ENCODE measurements at regions not wholly inside any gene's neighbourhood (a gene's known extent, or its start where the extent isn't known, plus 50 kb on each side); places are given as distances from the start of the nearest gene placed in this dataset.

DNA sequence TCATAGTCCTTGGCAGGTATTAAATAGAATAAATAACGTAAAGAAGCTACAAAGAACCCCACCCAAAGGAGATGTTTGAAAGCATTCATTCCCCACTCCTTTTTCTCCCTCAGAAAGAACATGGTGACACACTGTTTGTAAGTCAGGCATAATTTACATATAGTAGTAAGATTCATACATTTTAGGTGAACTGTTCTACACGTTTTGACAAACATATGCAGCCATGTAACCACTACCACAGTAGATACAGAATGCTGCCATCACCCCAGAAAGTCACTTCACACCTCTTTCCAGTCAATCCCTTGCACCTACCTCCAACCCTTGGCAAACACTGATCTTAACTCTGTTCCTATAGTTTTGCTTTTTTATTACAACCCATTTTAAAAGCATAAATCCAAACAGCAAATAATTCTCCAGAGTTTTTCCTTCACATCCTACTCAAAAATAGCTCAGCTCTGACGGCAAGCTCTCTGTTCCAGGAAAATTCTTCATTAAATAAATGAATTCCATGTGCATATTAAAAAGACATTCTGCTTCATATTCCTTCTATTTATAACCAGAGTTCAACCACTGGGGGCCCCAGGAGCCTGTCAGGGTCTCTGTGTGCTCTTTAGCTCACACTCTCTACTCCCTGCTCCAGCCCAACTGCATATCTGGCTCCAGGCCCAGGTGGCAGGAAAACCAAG is 258.8 kb downstream of the PLPP3 start:
- Mint-ChIP-seq H3K9me3 (peaks cover 3% of the 10 kb centered on the region), H3K4me1 (ENCODE audit: low read depth in 2 of 2) (no peaks in the 10 kb centered on the region), H3K27me3 (peaks cover 0 to 19% of the 10 kb centered on the region in 2 donors), H3K4me3 (no peak overlapping the region), H3K27ac (no peak overlapping the region), H3K36me3 (no peaks in the 10 kb centered on the region)
- ATAC-seq (no peak), DNase-seq (ENCODE audit: low spot score) (no peak)

DNA sequence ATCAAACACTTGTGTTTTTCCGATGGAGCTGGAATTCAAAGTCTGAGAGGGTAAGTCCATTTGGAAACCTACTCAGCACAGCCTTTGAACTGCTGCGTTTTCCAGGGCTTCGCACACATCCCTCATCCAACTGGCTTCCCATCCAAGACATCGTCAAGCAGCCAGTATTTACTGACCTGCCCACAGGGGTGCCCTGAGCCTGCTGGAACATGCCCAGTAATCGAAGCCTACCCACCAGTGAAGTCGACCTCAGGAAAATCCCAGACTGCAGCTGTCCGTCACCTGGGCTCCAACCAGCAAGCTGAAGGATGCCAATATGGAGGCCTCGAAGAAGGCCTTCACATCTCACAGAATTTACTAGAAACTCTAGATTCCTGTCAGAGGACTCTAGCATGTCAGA is 261.6 kb downstream of the PLPP3 start:
- Mint-ChIP-seq H3K27ac (no peak overlapping the region), H3K27me3 (peaks cover 4 to 17% of the 10 kb centered on the region in 2 donors), H3K4me3 (no peak overlapping the region), H3K36me3 (peaks cover 2% of the 10 kb centered on the region), H3K9me3 (peaks cover 6% of the 10 kb centered on the region), H3K4me1 (ENCODE audit: low read depth in 2 of 2) (no peaks in the 10 kb centered on the region)
- DNase-seq (ENCODE audit: low spot score) (no peak), ATAC-seq (no peak)

DNA sequence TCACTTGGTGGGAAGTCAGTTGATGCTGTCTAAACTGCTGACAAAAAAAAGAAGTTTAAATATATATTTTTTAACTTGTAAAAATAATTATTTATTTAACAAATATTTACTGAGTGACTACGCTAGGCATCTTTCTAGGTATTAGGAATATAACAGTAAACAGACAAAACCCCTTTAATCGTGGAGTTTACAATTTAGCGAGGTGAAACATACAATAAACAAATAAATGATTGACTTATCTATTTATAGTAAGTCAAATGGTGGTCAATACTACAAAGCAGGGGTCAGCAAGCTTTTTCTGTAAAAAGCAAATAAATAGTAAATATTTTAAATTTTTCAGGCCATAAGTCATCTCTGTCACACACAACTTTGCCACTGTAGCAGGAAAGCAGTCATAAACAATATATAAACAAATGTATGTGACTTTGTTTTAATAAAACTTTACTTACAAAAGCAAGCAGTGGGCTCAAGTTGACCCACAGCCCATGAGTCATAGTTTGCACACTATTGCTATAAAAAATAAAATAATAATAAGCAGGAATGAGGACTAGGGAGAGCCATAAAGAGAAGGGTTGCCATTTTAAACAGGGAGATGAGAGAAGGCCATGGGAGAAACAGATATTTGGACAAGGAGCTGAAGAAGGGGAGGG is 263.9 kb downstream of the PLPP3 start:
- peaks cover 10 to 35% of the 10 kb centered on the region in 2 donors for H3K27me3 Mint-ChIP-seq
- H3K27ac Mint-ChIP-seq, result no peak overlapping the region
- no peaks in the 10 kb centered on the region for H3K4me1 Mint-ChIP-seq (ENCODE audit: low read depth in 2 of 2)
- H3K36me3 Mint-ChIP-seq, result peaks cover 4% of the 10 kb centered on the region
- no peak overlapping the region for H3K4me3 Mint-ChIP-seq
- DNase-seq (ENCODE audit: low spot score), result no peak
- H3K9me3 Mint-ChIP-seq, result peaks cover 12% of the 10 kb centered on the region
- no peak for ATAC-seq

DNA sequence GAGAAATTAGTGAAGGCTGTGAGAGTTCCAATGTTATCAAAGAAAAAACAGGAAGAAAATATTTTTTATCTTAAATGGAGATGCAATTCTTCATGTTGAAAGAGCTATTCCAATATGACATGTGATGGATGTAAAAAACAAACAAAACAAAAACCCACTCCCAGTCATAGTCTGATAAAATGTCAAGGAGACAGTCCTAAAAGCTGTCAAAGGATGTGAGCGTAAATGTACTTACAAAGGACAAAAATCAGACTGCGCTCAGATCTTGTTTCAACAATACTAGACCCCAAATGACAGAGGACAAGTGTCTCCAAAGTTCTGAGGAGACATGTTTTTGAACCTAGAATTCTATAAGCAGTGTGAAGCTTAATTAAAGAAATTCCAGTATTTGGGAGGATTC is 265.8 kb downstream of the PLPP3 start:
- ATAC-seq, result no peak
- Mint-ChIP-seq H3K4me3 (no peak overlapping the region), H3K9me3 (peaks cover 12% of the 10 kb centered on the region), H3K27me3 (peaks cover 10 to 35% of the 10 kb centered on the region in 2 donors), H3K27ac (no peak overlapping the region), H3K4me1 (ENCODE audit: low read depth in 2 of 2) (no peaks in the 10 kb centered on the region), H3K36me3 (peaks cover 4% of the 10 kb centered on the region)
- no peak for DNase-seq (ENCODE audit: low spot score)

DNA sequence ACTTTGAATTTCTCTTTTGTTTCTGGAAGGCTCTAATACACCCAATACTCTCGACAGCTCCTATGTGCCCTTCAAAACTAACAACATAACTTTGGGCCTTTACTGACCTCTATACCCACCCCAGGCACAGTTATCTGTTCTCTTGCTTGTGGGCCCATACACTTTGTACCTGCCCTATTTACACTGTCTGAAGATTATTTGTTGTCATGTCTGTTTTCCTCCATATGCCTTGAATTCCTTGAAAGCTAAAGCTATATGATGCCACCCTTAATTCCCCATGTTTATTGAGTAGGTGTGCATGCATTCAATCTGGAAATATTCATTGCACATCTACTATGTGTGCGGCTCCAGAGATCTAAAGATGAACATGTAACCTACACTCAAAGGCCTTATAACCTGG is 267.6 kb downstream of the PLPP3 start:
- DNase-seq (ENCODE audit: low spot score) (no peak), ATAC-seq (no peak)
- no peaks in the 10 kb centered on the region for H3K4me1 Mint-ChIP-seq (ENCODE audit: low read depth in 2 of 2)
- H3K9me3 Mint-ChIP-seq, result peaks cover 12% of the 10 kb centered on the region
- H3K36me3 Mint-ChIP-seq, result peaks cover 4% of the 10 kb centered on the region
- peaks cover 13 to 35% of the 10 kb centered on the region in 2 donors for H3K27me3 Mint-ChIP-seq
- H3K4me3 Mint-ChIP-seq, result no peak overlapping the region
- no peak overlapping the region for H3K27ac Mint-ChIP-seq

DNA sequence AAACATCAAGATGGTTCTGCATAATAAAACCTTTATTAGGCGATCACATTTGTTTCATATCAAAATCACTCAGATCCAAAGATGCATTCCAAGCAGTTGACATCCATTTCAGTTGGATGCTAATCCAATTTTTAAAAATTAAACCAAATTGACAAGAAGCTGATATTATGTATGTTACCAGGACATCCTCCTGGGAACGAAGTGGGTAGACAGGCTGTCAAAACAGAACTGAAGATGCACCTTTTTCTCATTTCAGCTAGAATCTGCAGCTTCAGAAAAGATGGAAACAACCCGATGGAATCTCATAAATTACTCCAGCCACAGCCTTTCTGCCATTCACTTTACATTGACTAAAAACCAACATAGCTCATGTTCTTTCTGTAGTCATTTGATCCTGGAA is 268.4 kb downstream of the PLPP3 start:
- Mint-ChIP-seq H3K4me1 (ENCODE audit: low read depth in 2 of 2) (no peaks in the 10 kb centered on the region), H3K36me3 (peaks cover 4% of the 10 kb centered on the region), H3K27ac (no peak overlapping the region), H3K27me3 (peaks cover 13 to 28% of the 10 kb centered on the region in 2 donors), H3K9me3 (peaks cover 10% of the 10 kb centered on the region), H3K4me3 (no peak overlapping the region)
- DNase-seq (ENCODE audit: low spot score) (no peak), ATAC-seq (no peak)

DNA sequence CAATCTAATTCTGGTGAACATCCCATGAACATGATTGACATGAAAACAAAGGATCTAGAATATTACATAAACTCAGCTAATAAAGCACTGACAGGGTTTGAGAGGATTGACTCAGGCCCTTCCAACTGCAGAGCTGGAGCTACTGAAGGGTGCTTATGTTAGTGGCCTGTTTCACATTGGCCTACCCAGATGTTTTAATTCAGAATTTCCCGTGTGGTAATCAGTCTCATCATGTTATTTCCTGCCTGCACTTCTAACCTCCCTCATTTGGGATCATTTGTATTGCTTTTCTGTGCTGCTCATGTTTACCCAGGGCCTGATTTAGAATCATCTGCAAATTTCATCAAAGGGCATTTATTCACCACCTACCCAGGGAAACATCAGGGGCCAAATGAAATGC is 270.3 kb downstream of the PLPP3 start:
- peaks cover 4% of the 10 kb centered on the region for H3K36me3 Mint-ChIP-seq
- DNase-seq (ENCODE audit: low spot score) (no peak), ATAC-seq (no peak)
- H3K4me1 Mint-ChIP-seq (ENCODE audit: low read depth in 2 of 2), result no peaks in the 10 kb centered on the region
- peaks cover 11 to 25% of the 10 kb centered on the region in 2 donors for H3K27me3 Mint-ChIP-seq
- H3K4me3 Mint-ChIP-seq, result no peak overlapping the region
- peaks cover 10% of the 10 kb centered on the region for H3K9me3 Mint-ChIP-seq
- no peak overlapping the region for H3K27ac Mint-ChIP-seq

DNA sequence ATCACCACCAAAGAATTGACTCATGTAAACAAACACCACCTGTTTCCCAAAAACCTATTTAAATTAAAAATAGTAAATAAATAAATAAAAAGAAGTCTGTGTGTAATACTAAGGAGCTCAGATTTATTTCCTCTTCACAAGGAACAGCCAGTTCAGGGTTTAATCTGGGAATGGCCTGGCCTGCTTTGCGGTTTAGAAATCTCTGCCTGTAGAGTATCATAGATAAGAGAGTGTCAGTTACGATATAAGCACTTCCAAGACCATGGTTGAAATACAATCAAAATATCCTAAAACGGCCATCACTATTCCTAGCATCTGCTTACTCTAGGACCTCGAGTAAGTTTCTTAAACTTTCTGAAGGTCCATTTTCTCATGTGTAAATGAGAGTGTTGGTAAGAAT is 274.4 kb downstream of the PLPP3 start:
- H3K36me3 Mint-ChIP-seq, result no peaks in the 10 kb centered on the region
- H3K27ac Mint-ChIP-seq, result no peak overlapping the region
- ATAC-seq, result no peak
- peaks cover 0 to 3% of the 10 kb centered on the region in 2 donors for H3K27me3 Mint-ChIP-seq
- H3K4me3 Mint-ChIP-seq, result no peak overlapping the region
- H3K9me3 Mint-ChIP-seq, result no peaks in the 10 kb centered on the region
- no peaks in the 10 kb centered on the region for H3K4me1 Mint-ChIP-seq (ENCODE audit: low read depth in 2 of 2)
- DNase-seq (ENCODE audit: low spot score), result no peak

DNA sequence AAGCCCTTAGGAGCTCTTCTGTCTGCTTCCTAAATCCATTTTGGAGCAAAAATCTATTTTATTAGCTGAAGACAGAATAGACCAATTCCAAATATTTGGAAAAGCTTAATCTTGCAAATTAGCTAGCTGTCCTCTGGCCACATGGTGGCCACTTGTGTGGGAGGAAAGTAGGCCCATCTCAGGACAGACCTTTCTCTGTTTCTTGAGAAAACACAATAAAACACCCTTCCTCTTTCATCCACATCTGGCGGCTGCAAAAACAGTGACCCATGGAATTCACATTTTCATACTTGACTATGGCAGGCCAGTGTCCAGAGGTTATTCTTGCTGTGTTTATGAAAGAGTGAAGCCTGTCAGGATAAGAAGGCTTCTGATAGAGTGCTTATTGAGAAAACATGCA is 275.6 kb downstream of the PLPP3 start:
- Mint-ChIP-seq H3K27me3 (peaks cover 0 to 3% of the 10 kb centered on the region in 2 donors), H3K27ac (no peak overlapping the region), H3K36me3 (no peaks in the 10 kb centered on the region), H3K4me3 (no peak overlapping the region), H3K9me3 (no peaks in the 10 kb centered on the region), H3K4me1 (ENCODE audit: low read depth in 2 of 2) (no peaks in the 10 kb centered on the region)
- ATAC-seq (no peak), DNase-seq (ENCODE audit: low spot score) (no peak)

DNA sequence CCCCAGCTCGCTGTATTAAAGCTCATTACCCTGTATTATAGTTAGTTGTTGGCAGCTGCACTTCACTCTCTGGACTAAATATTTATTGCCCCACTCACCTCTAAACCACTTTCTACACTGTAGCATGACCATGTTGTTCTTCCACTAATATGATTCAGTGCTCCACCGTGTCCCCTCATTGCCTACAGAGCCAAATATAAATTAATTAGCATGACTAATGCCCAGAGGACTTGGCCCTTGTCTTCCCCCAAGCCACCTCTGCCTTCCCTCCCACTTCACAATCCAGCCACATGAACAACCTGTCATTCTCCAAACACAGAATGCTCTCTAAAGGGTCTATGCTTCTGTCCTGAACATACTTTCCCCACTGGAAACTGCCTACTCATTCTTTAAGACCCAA is 276.5 kb downstream of the PLPP3 start:
- H3K36me3 Mint-ChIP-seq, result no peaks in the 10 kb centered on the region
- no peak overlapping the region for H3K4me3 Mint-ChIP-seq

DNA sequence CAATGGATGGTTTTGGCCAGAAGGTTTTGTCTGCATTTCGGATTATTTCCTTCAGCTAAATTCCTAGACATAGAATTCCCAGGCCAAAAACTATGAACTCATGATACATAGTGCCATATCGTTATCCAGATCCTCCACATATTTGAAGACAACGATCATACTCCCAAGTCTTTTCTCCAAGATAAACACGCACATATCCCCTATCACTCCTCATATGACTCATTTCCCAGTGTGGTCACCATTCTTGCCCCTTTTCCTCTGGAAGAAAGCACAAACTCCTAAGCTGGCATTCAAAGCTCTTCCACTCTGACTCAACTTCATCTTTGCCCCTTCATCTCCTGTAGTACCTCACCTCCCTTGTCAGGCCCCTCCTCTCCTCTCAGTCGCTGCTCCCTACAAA is 277.6 kb downstream of the PLPP3 start:
- no peak for DNase-seq (ENCODE audit: low spot score)
- H3K4me3 Mint-ChIP-seq, result no peak overlapping the region
- no peak overlapping the region for H3K27ac Mint-ChIP-seq
- no peaks in the 10 kb centered on the region for H3K4me1 Mint-ChIP-seq (ENCODE audit: low read depth in 2 of 2)
- no peaks in the 10 kb centered on the region for H3K9me3 Mint-ChIP-seq
- no peak for ATAC-seq
- H3K36me3 Mint-ChIP-seq, result no peaks in the 10 kb centered on the region
- H3K27me3 Mint-ChIP-seq, result no peaks in the 10 kb centered on the region

More for the DNA sequence above, 276.5 kb downstream of the PLPP3 start:
- H3K4me1 Mint-ChIP-seq (ENCODE audit: low read depth in 2 of 2), result no peaks in the 10 kb centered on the region
- DNase-seq (ENCODE audit: low spot score) (no peak), ATAC-seq (no peak)
- no peak overlapping the region for H3K27ac Mint-ChIP-seq
- H3K9me3 Mint-ChIP-seq, result no peaks in the 10 kb centered on the region
- H3K27me3 Mint-ChIP-seq, result peaks cover 0 to 3% of the 10 kb centered on the region in 2 donors

DNA sequence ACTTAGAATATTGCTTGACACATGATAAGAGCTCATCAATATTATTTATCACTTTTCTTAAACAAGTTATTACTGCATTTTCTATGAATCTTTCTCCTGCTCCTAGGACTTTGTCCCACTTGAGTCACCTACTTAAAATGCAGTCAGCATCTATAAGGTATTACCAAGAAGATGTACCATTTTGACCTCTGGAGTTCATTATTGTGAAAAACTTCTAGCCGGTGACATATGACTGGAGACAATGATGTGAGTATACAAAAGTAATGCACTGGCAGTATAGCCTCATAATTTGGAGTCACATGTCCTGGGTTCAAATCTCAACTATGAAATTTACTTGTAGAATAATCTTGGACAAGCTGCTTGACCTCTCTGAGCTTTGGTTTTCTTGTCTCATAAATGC is 278.5 kb downstream of the PLPP3 start:
- H3K4me1 Mint-ChIP-seq (ENCODE audit: low read depth in 2 of 2), result no peaks in the 10 kb centered on the region
- DNase-seq (ENCODE audit: low spot score) (no peak), ATAC-seq (no peak)
- H3K4me3 Mint-ChIP-seq, result no peak overlapping the region
- H3K27ac Mint-ChIP-seq, result no peak overlapping the region
- no peaks in the 10 kb centered on the region for H3K27me3 Mint-ChIP-seq
- no peaks in the 10 kb centered on the region for H3K36me3 Mint-ChIP-seq
- H3K9me3 Mint-ChIP-seq, result no peaks in the 10 kb centered on the region

DNA sequence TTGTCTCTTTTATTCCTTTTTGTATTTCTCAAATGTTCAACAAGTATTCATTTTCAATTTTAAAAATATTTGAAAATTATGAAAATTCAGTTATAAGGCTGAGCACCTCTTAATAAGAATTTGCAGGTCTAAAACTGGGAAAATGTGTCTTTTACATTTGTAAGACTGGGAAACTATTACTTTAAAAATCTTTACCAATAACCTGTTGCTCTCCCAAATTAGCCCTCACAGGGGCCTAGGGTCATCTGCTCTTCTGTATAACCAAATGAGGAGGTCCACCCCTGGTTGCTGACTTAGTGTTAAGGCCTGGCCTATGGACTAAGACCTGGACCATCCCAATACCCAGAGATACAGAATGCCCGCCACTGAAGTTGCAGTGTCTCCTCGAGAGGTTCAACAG is 280.5 kb downstream of the PLPP3 start:
- H3K4me3 Mint-ChIP-seq, result no peak overlapping the region
- no peaks in the 10 kb centered on the region for H3K4me1 Mint-ChIP-seq (ENCODE audit: low read depth in 2 of 2)
- no peaks in the 10 kb centered on the region for H3K36me3 Mint-ChIP-seq
- no peak for DNase-seq (ENCODE audit: low spot score)
- H3K27me3 Mint-ChIP-seq, result peaks cover 0 to 9% of the 10 kb centered on the region in 2 donors
- H3K9me3 Mint-ChIP-seq, result peaks cover 3% of the 10 kb centered on the region
- no peak for ATAC-seq
- no peak overlapping the region for H3K27ac Mint-ChIP-seq

DNA sequence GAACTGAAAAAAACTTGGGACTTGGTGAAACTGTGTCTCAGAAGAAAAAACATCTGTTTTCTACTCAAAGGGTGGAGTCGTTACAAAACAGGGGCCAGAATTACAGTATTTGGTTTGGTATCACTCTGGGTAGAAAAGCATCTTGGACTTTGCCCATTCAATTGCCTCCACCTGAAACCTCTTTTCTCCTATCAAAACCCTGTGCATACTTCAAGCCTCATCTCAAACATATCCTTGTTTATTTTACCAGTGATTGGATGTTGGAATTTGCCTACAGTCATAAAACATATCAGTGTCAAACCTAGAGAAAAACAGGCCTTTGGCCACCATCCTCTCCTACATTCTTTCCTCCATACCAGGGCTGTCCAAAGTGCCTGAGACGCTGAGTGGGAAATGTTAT is 281.5 kb downstream of the PLPP3 start:
- no peak for ATAC-seq

More for the DNA sequence above, 281.5 kb downstream of the PLPP3 start:
- H3K36me3 Mint-ChIP-seq, result no peaks in the 10 kb centered on the region
- peaks cover 0 to 12% of the 10 kb centered on the region in 2 donors for H3K27me3 Mint-ChIP-seq
- H3K4me3 Mint-ChIP-seq, result no peak overlapping the region
- peaks cover 3% of the 10 kb centered on the region for H3K9me3 Mint-ChIP-seq
- no peak for DNase-seq (ENCODE audit: low spot score)
- no peak overlapping the region for H3K27ac Mint-ChIP-seq
- no peaks in the 10 kb centered on the region for H3K4me1 Mint-ChIP-seq (ENCODE audit: low read depth in 2 of 2)
